GM23248 (cell line): ENCODE measurements at regions not wholly inside any gene's neighbourhood (a gene's known extent, or its start where the extent isn't known, plus 50 kb on each side); places are given as distances from the start of the nearest gene placed in this dataset.

Experiments used
- DNase-seq: peaks from one replicate; pipeline ENCODE4 v3.0.0-alpha.2; 2015
- H2AFZ ChIP-seq: fragments of 200-600 bp; sonication (generic); 2 replicates; pipeline ENCODE4 v1.6.1; 2016; ENCODE audit warnings: antibody characterized with exemption
- H3F3A ChIP-seq: fragments of 200-600 bp; sonication (generic); 2 replicates; pipeline ENCODE4 v1.6.1; 2016; ENCODE audit warnings: mild to moderate bottlenecking, antibody characterized with exemption, mixed run types; ENCODE audit not compliant: insufficient read depth
- H3K27ac ChIP-seq: fragments of 200-600 bp; sonication (generic); 2 replicates; pipeline ENCODE4 v1.5.1; 2016; ENCODE audit warnings: mild to moderate bottlenecking
- H3K27me3 ChIP-seq: fragments of 200-600 bp; sonication (generic); replicated peaks from 2 replicates; pipeline ENCODE4 v1.6.1; 2016; ENCODE audit warnings: mild to moderate bottlenecking; ENCODE audit not compliant: insufficient read depth
- H3K36me3 ChIP-seq: fragments of 200-600 bp; sonication (generic); 2 replicates; pipeline ENCODE4 v1.6.1; 2016; ENCODE audit warnings: low read depth, mild to moderate bottlenecking
- H3K4me1 ChIP-seq: fragments of 200-600 bp; sonication (generic); 2 replicates; pipeline ENCODE4 v1.6.1; 2016; ENCODE audit warnings: mild to moderate bottlenecking; ENCODE audit not compliant: insufficient read depth
- H3K4me2 ChIP-seq: fragments of 200-600 bp; sonication (generic); one replicate; pipeline ENCODE4 v1.6.1; 2016; ENCODE audit warnings: mild to moderate bottlenecking; ENCODE audit not compliant: unreplicated experiment
- H3K4me3 ChIP-seq: fragments of 200-600 bp; sonication (generic); 2 replicates; pipeline ENCODE4 v1.5.1; 2016; ENCODE audit warnings: mild to moderate bottlenecking
- H3K79me2 ChIP-seq: fragments of 200-600 bp; sonication (generic); 2 replicates; pipeline ENCODE4 v1.6.1; 2016; ENCODE audit warnings: mild to moderate bottlenecking; ENCODE audit not compliant: insufficient read depth
- H3K9ac ChIP-seq: fragments of 200-600 bp; sonication (generic); 2 replicates; pipeline ENCODE4 v1.6.1; 2016; ENCODE audit warnings: mild to moderate bottlenecking
- H3K9me2 ChIP-seq: fragments of 200-600 bp; sonication (generic); 2 replicates; pipeline ENCODE4 v1.6.1; 2016; ENCODE audit warnings: mixed run types, mild to moderate bottlenecking, moderate library complexity; ENCODE audit not compliant: insufficient read depth
- H3K9me3 ChIP-seq: fragments of 200-600 bp; sonication (generic); one replicate; pipeline ENCODE4 v1.6.1; 2017; ENCODE audit warnings: low read depth
- H4K20me1 ChIP-seq: fragments of 200-600 bp; sonication (generic); 2 replicates; pipeline ENCODE4 v1.6.0; 2016; ENCODE audit not compliant: insufficient read depth
- EZH2 ChIP-seq: fragments of 200-600 bp; sonication (generic); IDR thresholded peaks from 2 replicates; pipeline ENCODE4 v1.6.1; 2018; ENCODE audit warnings: antibody characterized with exemption, mild to moderate bottlenecking; ENCODE audit not compliant: insufficient read depth, poor library complexity, severe bottlenecking
- EZH2phosphoT487 ChIP-seq: fragments of 200-600 bp; sonication (generic); IDR thresholded peaks from 2 replicates; pipeline ENCODE4 v1.6.1; 2018; ENCODE audit warnings: antibody characterized with exemption, moderate library complexity, mild to moderate bottlenecking, low read depth; ENCODE audit not compliant: insufficient read depth
- WGBS, 2 experiments: methylation state at CpG; one replicate each; pipeline ENCODE4 v1.1.6; 2015 to 2017; ENCODE audit warnings: low lambda C conversion rate in 2 of 2, low coverage in 1 of 2; ENCODE audit errors: missing lambda C conversion rate in 2 of 2; 5-methylcytosine and 5-hydroxymethylcytosine counted together
- in situ Hi-C: fragments of 300-500 bp; cut with MboI; formaldehyde crosslinking; loops from 2 replicates; pipeline ENCODE4 v1.15.0; 2020

GRCh38 chr14:86826661-86827060 is 1166.3 kb downstream of the GALC start:
- H3K36me3 ChIP-seq, result no peaks in the 10 kb centered on the region
- H3K4me2 ChIP-seq, result no peak overlapping the region
- H3K79me2 ChIP-seq, result no peaks in the 10 kb centered on the region
- peaks cover 5% of the 10 kb centered on the region for H3K9me3 ChIP-seq
- H3K4me1 ChIP-seq, result no peaks in the 10 kb centered on the region
- H3F3A ChIP-seq, result no peaks in the 10 kb centered on the region
- DNase-seq, result no peak
- no peaks in the 10 kb centered on the region for H3K27me3 ChIP-seq
- H3K27ac ChIP-seq, result no peak overlapping the region
- in situ Hi-C loops, result no loop called here
- H4K20me1 ChIP-seq, result no peaks in the 10 kb centered on the region
- no peak overlapping the region for H3K4me3 ChIP-seq
- WGBS, 2 experiments, result 5 to 12% methylated on average over 1 of the region's 1 CpG
- TF ChIP-seq EZH2, result no peak
- no peak for TF ChIP-seq EZH2phosphoT487
- no peak overlapping the region for H2AFZ ChIP-seq
- H3K9ac ChIP-seq, result no peak overlapping the region
- no peaks in the 10 kb centered on the region for H3K9me2 ChIP-seq

GRCh38 chr14:86824167-86824566 is 1168.8 kb downstream of the GALC start:
- no peak overlapping the region for H3K4me3 ChIP-seq
- no peak overlapping the region for H3K27ac ChIP-seq
- peaks cover 5% of the 10 kb centered on the region for H3K9me3 ChIP-seq
- H3F3A ChIP-seq, result no peaks in the 10 kb centered on the region
- no peak overlapping the region for H3K4me2 ChIP-seq
- no peak overlapping the region for H3K9ac ChIP-seq
- no peak for DNase-seq
- TF ChIP-seq EZH2 (no peak), EZH2phosphoT487 (no peak)
- no peak overlapping the region for H2AFZ ChIP-seq
- no peaks in the 10 kb centered on the region for H3K27me3 ChIP-seq
- H3K4me1 ChIP-seq, result no peaks in the 10 kb centered on the region
- H3K9me2 ChIP-seq, result no peaks in the 10 kb centered on the region
- H4K20me1 ChIP-seq, result no peaks in the 10 kb centered on the region
- no peaks in the 10 kb centered on the region for H3K79me2 ChIP-seq
- in situ Hi-C loops, result no loop called here
- H3K36me3 ChIP-seq, result no peaks in the 10 kb centered on the region
- 50 to 56% methylated on average over 2 of the region's 2 CpGs for WGBS, 2 experiments

- Histone ChIP-seq H3K27ac (no peak overlapping the region), H3K4me2 (no peak overlapping the region), H3K27me3 (no peaks in the 10 kb centered on the region), H4K20me1 (no peaks in the 10 kb centered on the region), H3F3A (no peaks in the 10 kb centered on the region), H2AFZ (no peak overlapping the region), H3K9me3 (peaks cover 5% of the 10 kb centered on the region), H3K9ac (no peak overlapping the region), H3K79me2 (no peaks in the 10 kb centered on the region), H3K9me2 (no peaks in the 10 kb centered on the region), H3K4me3 (no peak overlapping the region), H3K36me3 (no peaks in the 10 kb centered on the region), H3K4me1 (no peaks in the 10 kb centered on the region)
- TF ChIP-seq EZH2phosphoT487 (no peak), EZH2 (no peak)
- no peak for DNase-seq
- WGBS, 2 experiments, result 38 to 42% methylated on average over 2 of the region's 2 CpGs
- in situ Hi-C loops, result no loop called here
Observed at GRCh38 chr14:86823581-86823980, 1169.4 kb downstream of the GALC start.

- H3K27me3 ChIP-seq, result no peaks in the 10 kb centered on the region
- no peak for TF ChIP-seq EZH2phosphoT487
- no peak for DNase-seq
- no peak overlapping the region for H3K9ac ChIP-seq
- in situ Hi-C loops, result no loop called here
- no peaks in the 10 kb centered on the region for H3K9me3 ChIP-seq
- H3K4me2 ChIP-seq, result no peak overlapping the region
- H3K79me2 ChIP-seq, result no peaks in the 10 kb centered on the region
- no peaks in the 10 kb centered on the region for H4K20me1 ChIP-seq
- H3K36me3 ChIP-seq, result no peaks in the 10 kb centered on the region
- no peaks in the 10 kb centered on the region for H3K9me2 ChIP-seq
- H3K4me1 ChIP-seq, result no peaks in the 10 kb centered on the region
- H3K4me3 ChIP-seq, result no peak overlapping the region
- no peak overlapping the region for H3K27ac ChIP-seq
- no peaks in the 10 kb centered on the region for H3F3A ChIP-seq
- H2AFZ ChIP-seq, result no peak overlapping the region
Observed at GRCh38 chr14:86815341-86815740, 1177.6 kb downstream of the GALC start.

GRCh38 chr14:86802726-86803125 is 1190.3 kb downstream of the GALC start:
- Histone ChIP-seq H3K9ac (no peak overlapping the region), H2AFZ (no peak overlapping the region), H3K36me3 (no peaks in the 10 kb centered on the region), H3K9me3 (no peaks in the 10 kb centered on the region), H3F3A (no peaks in the 10 kb centered on the region), H3K4me2 (no peak overlapping the region), H3K9me2 (no peaks in the 10 kb centered on the region), H4K20me1 (no peaks in the 10 kb centered on the region), H3K4me1 (no peaks in the 10 kb centered on the region), H3K27me3 (no peaks in the 10 kb centered on the region), H3K27ac (no peak overlapping the region), H3K4me3 (no peak overlapping the region), H3K79me2 (no peaks in the 10 kb centered on the region)
- 5 to 8% methylated on average over 2 of the region's 2 CpGs for WGBS, 2 experiments
- no peak for TF ChIP-seq EZH2
- no peak for TF ChIP-seq EZH2phosphoT487
- DNase-seq, result no peak
- in situ Hi-C loops, result no loop called here
